Activated CD8-positive, alpha-beta T cell treated with anti-CD3 and anti-CD28 coated beads for 36 hours (primary cell): ENCODE measurements at regions not wholly inside any gene's neighbourhood (a gene's known extent, or its start where the extent isn't known, plus 50 kb on each side); places are given as distances from the start of the nearest gene placed in this dataset.
"Not testable (repeated sequence)": the region's sequence is repeated elsewhere in the genome, so short reads cannot be mapped to it uniquely, and the experiment has no call there.

Experiments
- ATAC-seq: fragments of 200-7000 bp; cut with Tn5 transposase; one replicate; pipeline ENCODE4 v1.10.0; 2021; ENCODE audit warnings: mild to moderate bottlenecking, moderate library complexity
- CTCF ChIA-PET: fragments of 350-600 bp; sonication (Branson Sonifier 250); formaldehyde crosslinking; loops from one replicate; lab custom pipeline; 2021; ENCODE audit warnings: antibody characterized with exemption; lab: Charles Lee
- POLR2A ChIA-PET: fragments of 350-600 bp; sonication (Branson Sonifier 250); formaldehyde crosslinking; loops from one replicate; lab custom pipeline; 2021; ENCODE audit warnings: antibody characterized with exemption; lab: Charles Lee
- DNase-seq: peaks from one replicate; pipeline ENCODE4 v3.0.0-alpha.2; 2020
- H3K27ac Mint-ChIP-seq: one replicate; pipeline ENCODE4 v1.8.0; 2021; ENCODE audit warnings: mild to moderate bottlenecking, mixed read lengths
- H3K27me3 Mint-ChIP-seq: one replicate; pipeline ENCODE4 v1.8.0; 2021; ENCODE audit warnings: mixed read lengths
- H3K36me3 Mint-ChIP-seq: one replicate; pipeline ENCODE4 v1.8.0; 2021; ENCODE audit warnings: low read depth, mixed read lengths
- H3K4me1 Mint-ChIP-seq: one replicate; pipeline ENCODE4 v1.8.0; 2021; ENCODE audit warnings: low read depth, mixed read lengths
- H3K4me3 Mint-ChIP-seq: one replicate; pipeline ENCODE4 v1.8.0; 2021; ENCODE audit warnings: mild to moderate bottlenecking, moderate library complexity, mixed read lengths
- H3K9me3 Mint-ChIP-seq: one replicate; pipeline ENCODE4 v1.8.0; 2021; ENCODE audit warnings: mixed read lengths
- CTCF ChIP-seq: fragments of 200-600 bp; IDR thresholded peaks from one replicate; pipeline ENCODE4 v1.8.0; 2022; ENCODE audit warnings: antibody characterized with exemption, mild to moderate bottlenecking
- intact Hi-C: fragments of 100-400 bp; cut with micrococcal nuclease; formaldehyde crosslinking; loops from one replicate; pipeline ENCODE4 v1.10.0; 2022

GRCh38 chr2:147156970-147157369 lies 687.9 kb upstream of the ACVR2A start:
- no peak for TF ChIP-seq CTCF
- H3K27ac Mint-ChIP-seq: no peak overlapping the region
- no peaks in the 10 kb centered on the region for H3K4me1 Mint-ChIP-seq
- ATAC-seq (no peak), DNase-seq (no peak)
- peaks cover 3% of the 10 kb centered on the region for H3K9me3 Mint-ChIP-seq
- H3K36me3 Mint-ChIP-seq: no peaks in the 10 kb centered on the region
- intact Hi-C loops: no loop called here
- ChIA-PET CTCF (no interaction called here), POLR2A (no interaction called here)
- H3K4me3 Mint-ChIP-seq: no peak overlapping the region
- no peaks in the 10 kb centered on the region for H3K27me3 Mint-ChIP-seq

- H3K9me3 Mint-ChIP-seq: peaks cover 4% of the 10 kb centered on the region
- intact Hi-C loops: no loop called here
- no peak for TF ChIP-seq CTCF
- CTCF ChIA-PET: no interaction called here
- POLR2A ChIA-PET: no interaction called here
- H3K27me3 Mint-ChIP-seq: no peaks in the 10 kb centered on the region
- no peaks in the 10 kb centered on the region for H3K36me3 Mint-ChIP-seq
- no peak for DNase-seq
- H3K27ac Mint-ChIP-seq: no peak overlapping the region
- no peak for ATAC-seq
- H3K4me1 Mint-ChIP-seq: no peaks in the 10 kb centered on the region
- H3K4me3 Mint-ChIP-seq: no peak overlapping the region
Observed at GRCh38 chr2:147150241-147150635, 694.6 kb upstream of the ACVR2A start.

GRCh38 chr2:147149575-147150240 lies 695.1 kb upstream of the ACVR2A start:
- H3K36me3 Mint-ChIP-seq: no peaks in the 10 kb centered on the region
- ChIA-PET CTCF (no interaction called here), POLR2A (no interaction called here)
- H3K27me3 Mint-ChIP-seq: no peaks in the 10 kb centered on the region
- ATAC-seq (no peak), DNase-seq (no peak)
- intact Hi-C loops: no loop called here
- no peak for TF ChIP-seq CTCF
- H3K9me3 Mint-ChIP-seq: peaks cover 4% of the 10 kb centered on the region
- H3K4me1 Mint-ChIP-seq: no peaks in the 10 kb centered on the region
- H3K4me3 Mint-ChIP-seq: no peak overlapping the region
- no peak overlapping the region for H3K27ac Mint-ChIP-seq

GRCh38 chr2:147147802-147148201 lies 697.0 kb upstream of the ACVR2A start:
- H3K36me3 Mint-ChIP-seq: no peaks in the 10 kb centered on the region
- DNase-seq (no peak), ATAC-seq (no peak)
- H3K4me1 Mint-ChIP-seq: no peaks in the 10 kb centered on the region
- H3K9me3 Mint-ChIP-seq: peaks cover 4% of the 10 kb centered on the region
- ChIA-PET CTCF (no interaction called here), POLR2A (no interaction called here)
- intact Hi-C loops: no loop called here
- H3K4me3 Mint-ChIP-seq: no peak overlapping the region
- no peak overlapping the region for H3K27ac Mint-ChIP-seq
- TF ChIP-seq CTCF: no peak
- H3K27me3 Mint-ChIP-seq: no peaks in the 10 kb centered on the region

- DNase-seq: no peak
Observed at GRCh38 chr2:147141930-147142329, 702.9 kb upstream of the ACVR2A start.

GRCh38 chr2:147139732-147140131 lies 705.1 kb upstream of the ACVR2A start:
- H3K9me3 Mint-ChIP-seq, H3K27ac Mint-ChIP-seq, H3K27me3 Mint-ChIP-seq, H3K36me3 Mint-ChIP-seq, intact Hi-C loops, POLR2A ChIA-PET, H3K4me3 Mint-ChIP-seq, ATAC-seq, DNase-seq, H3K4me1 Mint-ChIP-seq: not testable (repeated sequence)
- CTCF ChIA-PET: interaction anchor here (0.6 to 1.1 kb wide), 2 partner anchors 56 to 191 kb away, joined by 3 read pairs; no protein-coding TSS in a partner anchor

More at GRCh38 chr2:147141930-147142329, 702.9 kb upstream of the ACVR2A start:
- H3K4me3 Mint-ChIP-seq: no peak overlapping the region
- POLR2A ChIA-PET: no interaction called here
- H3K27ac Mint-ChIP-seq: no peak overlapping the region
- H3K9me3 Mint-ChIP-seq: no peaks in the 10 kb centered on the region
- H3K27me3 Mint-ChIP-seq: no peaks in the 10 kb centered on the region
- intact Hi-C loops: no loop called here
- TF ChIP-seq CTCF: no peak
- no peaks in the 10 kb centered on the region for H3K36me3 Mint-ChIP-seq
- ATAC-seq: no peak
- H3K4me1 Mint-ChIP-seq: no peaks in the 10 kb centered on the region
- CTCF ChIA-PET: no interaction called here
